ENCODE measurements at regions not wholly inside any gene's neighbourhood (a gene's known extent, or its start where the extent isn't known, plus 50 kb on each side); places are given as distances from the start of the nearest gene placed in this dataset.

GRCh38 chr6:10201606-10202510 lies 213.0 kb downstream of the TFAP2A start:
- H2AFZ ChIP-seq (replicated peaks; ENCODE audit: low read length, poor library complexity): no peak overlapping the region
- no peak overlapping the region for H3K14ac ChIP-seq (replicated peaks; ENCODE audit: low read depth, low read length)
- H3K9me3 ChIP-seq (ENCODE audit: control insufficient read depth, insufficient read depth, low read length): peaks cover 22% of the 10 kb centered on the region
- H3K36me3 ChIP-seq (ENCODE audit: control insufficient read depth, insufficient read depth, low read length): no peaks in the 10 kb centered on the region
- no peak overlapping the region for H2BK120ac ChIP-seq (ENCODE audit: low read depth, low read length)
- no peak overlapping the region for H3K18ac ChIP-seq (ENCODE audit: low read depth, low read length)
- no peak overlapping the region for H4K5ac ChIP-seq (ENCODE audit: low read depth, low read length)
- in situ Hi-C loops (cut with MboI; ENCODE audit: low sequenced_read_pairs) (no loop called here), dilution Hi-C loops (cut with HindIII; ENCODE audit: low sequenced_read_pairs, unreplicated experiment) (no loop called here), intact Hi-C loops (cut with micrococcal nuclease) (no loop called here)
- no peak overlapping the region for H4K91ac ChIP-seq (ENCODE audit: insufficient read depth, low read depth, low read length)
- no peak overlapping the region for H2BK15ac ChIP-seq (ENCODE audit: low read depth, low read length)
- H3K79me1 ChIP-seq (ENCODE audit: low read depth in 1 of 2, low read length in 2 of 2): no peaks in the 10 kb centered on the region
- ChIA-PET CTCF (no interaction called here), POLR2A (ENCODE audit: unreplicated experiment) (no interaction called here)
- no peak overlapping the region for H3K9ac ChIP-seq (ENCODE audit: low read depth, low read length)
- H2BK5ac ChIP-seq (ENCODE audit: low read depth, low read length, poor library complexity, severe bottlenecking): no peak overlapping the region
- no TSS peak for BruUV-seq (replicated peaks)
- no CpG with 5 or more reads among the region's 8 CpGs for WGBS, 2 experiments (ENCODE audit: extremely low coverage in 2 of 2, insufficient read length in 1 of 2)
- no peak for ATAC-seq (ENCODE audit: low read depth)
- H3K23ac ChIP-seq (ENCODE audit: low read depth, low read length): no peak overlapping the region
- no peak overlapping the region for H2BK20ac ChIP-seq (ENCODE audit: low read depth, low read length)
- H3K4ac ChIP-seq (ENCODE audit: low read depth, low read length): no peak overlapping the region
- no peak overlapping the region for H3K56ac ChIP-seq (ENCODE audit: extremely low read depth, insufficient read depth, low read length)
- no peak overlapping the region for H3K4me3 ChIP-seq (ENCODE audit: insufficient read depth, low read depth, low read length)
- no peaks in the 10 kb centered on the region for H3K9me1 ChIP-seq (ENCODE audit: insufficient read depth, low read length)
- TF ChIP-seq NFE2L2 (IDR thresholded peaks at IDR 0.05; ENCODE audit: low read depth, low read length): peak; percentile 29; the same call in 1 of the 2 replicates
- no peak for TF ChIP-seq CEBPB (IDR thresholded peaks at IDR 0.05; ENCODE audit: low read depth, low read length)
- no peaks in the 10 kb centered on the region for H3K4me1 ChIP-seq (ENCODE audit: control insufficient read depth, insufficient read depth, low read length)
- H4K8ac ChIP-seq (ENCODE audit: low read depth in 2 of 2, low read length in 2 of 2): no peak overlapping the region
- no peaks in the 10 kb centered on the region for H3K27me3 ChIP-seq (ENCODE audit: control insufficient read depth, insufficient read depth, low read length)
- no peak overlapping the region for H3K27ac ChIP-seq (ENCODE audit: insufficient read depth, low read length)
- H2AK9ac ChIP-seq (replicated peaks; ENCODE audit: low read depth, low read length, poor library complexity): no peak overlapping the region
- DNase-seq: no peak
- no peak overlapping the region for H2AK5ac ChIP-seq (ENCODE audit: low read depth, low read length)
- H4K20me1 ChIP-seq (ENCODE audit: insufficient read depth, low read length): no peaks in the 10 kb centered on the region
- no peak overlapping the region for H3K4me2 ChIP-seq (ENCODE audit: low read depth, low read length)
